ENCODE measurements at regions not wholly inside any gene's neighbourhood (a gene's known extent, or its start where the extent isn't known, plus 50 kb on each side); places are given as distances from the start of the nearest gene placed in this dataset.
A peak's percentile ranks its signal among the peaks of the same experiment; 100 is the strongest.
"Not testable (repeated sequence)": the region's sequence is repeated elsewhere in the genome, so short reads cannot be mapped to it uniquely, and the experiment has no call there.

GRCh38 chr6:95867205-95867604 is 148.6 kb upstream of the FUT9 start:
- no peak for DNase-seq

GRCh38 chr6:95877480-95877879 is 138.3 kb upstream of the FUT9 start:
- no peak for DNase-seq

GRCh38 chr6:95879856-95880255 is 135.9 kb upstream of the FUT9 start:
- DNase-seq = no peak

GRCh38 chr6:95882371-95882770 is 133.4 kb upstream of the FUT9 start:
- DNase-seq = no peak

- DNase-seq = not testable (repeated sequence)
Measured at GRCh38 chr6:95888711-95889110, 127.1 kb upstream of the FUT9 start.

GRCh38 chr6:95905132-95905531 is 110.6 kb upstream of the FUT9 start:
- DNase-seq = no peak

GRCh38 chr6:95917034-95917433 is 98.7 kb upstream of the FUT9 start:
- no peak for DNase-seq

GRCh38 chr6:95923518-95923917 is 92.3 kb upstream of the FUT9 start:
- DNase-seq = peak; percentile 20

- DNase-seq = no peak
Measured at GRCh38 chr6:95935736-95936135, 80.0 kb upstream of the FUT9 start.

- no peak for DNase-seq
Measured at GRCh38 chr6:95946906-95947305, 68.9 kb upstream of the FUT9 start.

GRCh38 chr6:95948324-95948723 is 67.5 kb upstream of the FUT9 start:
- no peak for DNase-seq

- no peak for DNase-seq
Measured at GRCh38 chr6:95949985-95950384, 65.8 kb upstream of the FUT9 start.

- DNase-seq = no peak
Measured at GRCh38 chr6:95958686-95959085, 57.1 kb upstream of the FUT9 start.

GRCh38 chr6:95959261-95959660 is 56.5 kb upstream of the FUT9 start:
- DNase-seq = no peak

Measured in hematopoietic multipotent progenitor cell treated with erythropoietin and hydrocortisone succinate and interleukin-3 and kit ligand, for 4 days (in vitro differentiated cells).